ENCODE measurements at regions not wholly inside any gene's neighbourhood (a gene's known extent, or its start where the extent isn't known, plus 50 kb on each side); places are given as distances from the start of the nearest gene placed in this dataset.

- TF ChIP-seq CTCF (IDR thresholded peaks at IDR 0.05) (no peak), SREBF2 (IDR thresholded peaks at IDR 0.05) (no peak), EP300 (IDR thresholded peaks at IDR 0.05) (no peak), POLR2A (IDR thresholded peaks at IDR 0.05; ENCODE audit: low read length) (no peak)
Observed at GRCh38 chr1:219352961-219353651, 179.4 kb downstream of the LYPLAL1 start.

All from A549 (cell line).